Nephron (organoid): ENCODE measurements at regions not wholly inside any gene's neighbourhood (a gene's known extent, or its start where the extent isn't known, plus 50 kb on each side); places are given as distances from the start of the nearest gene placed in this dataset.

Experiments used
- H3K27ac Mint-ChIP-seq, 3 experiments: 2 replicates each; pipeline ENCODE4 v1.8.0; 2020; ENCODE audit warnings: mixed read lengths in 3 of 3, mild to moderate bottlenecking in 2 of 3, moderate library complexity in 1 of 3
- H3K27me3 Mint-ChIP-seq: 2 replicates; pipeline ENCODE4 v1.8.0; 2021; ENCODE audit warnings: low read depth, mild to moderate bottlenecking, moderate library complexity, mixed read lengths
- H3K36me3 Mint-ChIP-seq: 2 replicates; pipeline ENCODE4 v1.8.0; 2020; ENCODE audit warnings: low read depth, mixed read lengths
- H3K4me1 Mint-ChIP-seq: 2 replicates; pipeline ENCODE4 v1.8.0; 2020; ENCODE audit warnings: mixed read lengths
- H3K4me3 Mint-ChIP-seq, 3 experiments: 2 replicates each; pipeline ENCODE4 v1.8.0; 2020; ENCODE audit warnings: mild to moderate bottlenecking in 3 of 3, mixed read lengths in 3 of 3, moderate library complexity in 2 of 3
- H3K9me3 Mint-ChIP-seq: 2 replicates; pipeline ENCODE4 v1.8.0; 2020; ENCODE audit warnings: mixed read lengths
- TF ChIP-seq, protein P1 (sequence below), 3 experiments: fragments of 200-600 bp; sonication (generic); IDR thresholded peaks; one replicate each; pipeline ENCODE4 v1.5.0; 2021; ENCODE audit warnings: antibody characterized with exemption in 3 of 3; ENCODE audit not compliant: unreplicated experiment in 3 of 3

DNA sequence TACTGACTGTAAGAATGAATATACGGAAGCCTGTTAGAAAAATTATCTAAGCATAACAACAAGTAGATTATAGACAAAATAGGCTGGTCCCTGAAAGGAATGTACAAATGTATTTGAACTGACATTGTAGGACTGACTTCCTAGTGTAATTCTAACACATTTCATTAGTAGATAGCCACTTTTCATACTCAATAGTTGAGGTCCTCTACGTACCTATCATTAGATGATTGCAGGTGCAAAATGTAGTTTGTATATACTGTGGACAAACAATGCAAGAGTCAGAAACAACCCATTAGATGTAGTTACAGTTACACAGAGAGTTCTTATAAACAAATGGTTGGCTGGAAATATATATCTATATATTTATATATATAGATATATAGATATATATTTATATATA, 402.3 kb upstream of the SLITRK6 start:
- H3K4me1 Mint-ChIP-seq, result no peaks in the 10 kb centered on the region
- TF ChIP-seq, protein P1, sequence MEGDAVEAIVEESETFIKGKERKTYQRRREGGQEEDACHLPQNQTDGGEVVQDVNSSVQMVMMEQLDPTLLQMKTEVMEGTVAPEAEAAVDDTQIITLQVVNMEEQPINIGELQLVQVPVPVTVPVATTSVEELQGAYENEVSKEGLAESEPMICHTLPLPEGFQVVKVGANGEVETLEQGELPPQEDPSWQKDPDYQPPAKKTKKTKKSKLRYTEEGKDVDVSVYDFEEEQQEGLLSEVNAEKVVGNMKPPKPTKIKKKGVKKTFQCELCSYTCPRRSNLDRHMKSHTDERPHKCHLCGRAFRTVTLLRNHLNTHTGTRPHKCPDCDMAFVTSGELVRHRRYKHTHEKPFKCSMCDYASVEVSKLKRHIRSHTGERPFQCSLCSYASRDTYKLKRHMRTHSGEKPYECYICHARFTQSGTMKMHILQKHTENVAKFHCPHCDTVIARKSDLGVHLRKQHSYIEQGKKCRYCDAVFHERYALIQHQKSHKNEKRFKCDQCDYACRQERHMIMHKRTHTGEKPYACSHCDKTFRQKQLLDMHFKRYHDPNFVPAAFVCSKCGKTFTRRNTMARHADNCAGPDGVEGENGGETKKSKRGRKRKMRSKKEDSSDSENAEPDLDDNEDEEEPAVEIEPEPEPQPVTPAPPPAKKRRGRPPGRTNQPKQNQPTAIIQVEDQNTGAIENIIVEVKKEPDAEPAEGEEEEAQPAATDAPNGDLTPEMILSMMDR (IDR thresholded peaks at IDR 0.05; ENCODE audit: unreplicated experiment in 3 of 3), result no peak
- no peaks in the 10 kb centered on the region for H3K36me3 Mint-ChIP-seq
- H3K9me3 Mint-ChIP-seq, result no peaks in the 10 kb centered on the region
- no peak overlapping the region for H3K27ac Mint-ChIP-seq
- no peak overlapping the region for H3K4me3 Mint-ChIP-seq
- no peaks in the 10 kb centered on the region for H3K27me3 Mint-ChIP-seq

DNA sequence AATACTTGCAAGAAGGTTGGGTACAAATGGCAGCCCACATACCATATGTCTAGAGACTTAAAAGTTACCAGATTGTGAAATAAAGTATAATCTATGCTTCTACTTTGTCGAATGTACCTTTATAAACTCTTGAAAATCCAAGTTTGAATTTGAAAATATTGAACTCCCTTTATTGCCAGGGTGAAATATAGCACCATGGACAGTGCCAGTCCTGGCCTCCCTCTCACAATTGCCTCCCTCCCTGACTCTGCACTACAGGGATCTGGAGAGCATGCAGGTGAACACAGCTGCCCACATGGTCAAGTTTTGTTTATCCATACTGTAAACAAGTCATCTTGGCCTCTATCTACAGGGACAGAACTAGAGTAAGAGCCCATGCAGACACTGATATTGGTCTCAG, 394.1 kb upstream of the SLITRK6 start:
- TF ChIP-seq, protein P1 (IDR thresholded peaks at IDR 0.05; ENCODE audit: unreplicated experiment in 3 of 3), result no peak
- no peak overlapping the region for H3K27ac Mint-ChIP-seq
- no peaks in the 10 kb centered on the region for H3K36me3 Mint-ChIP-seq
- no peaks in the 10 kb centered on the region for H3K4me1 Mint-ChIP-seq
- H3K9me3 Mint-ChIP-seq, result no peaks in the 10 kb centered on the region
- no peaks in the 10 kb centered on the region for H3K27me3 Mint-ChIP-seq
- no peak overlapping the region for H3K4me3 Mint-ChIP-seq

DNA sequence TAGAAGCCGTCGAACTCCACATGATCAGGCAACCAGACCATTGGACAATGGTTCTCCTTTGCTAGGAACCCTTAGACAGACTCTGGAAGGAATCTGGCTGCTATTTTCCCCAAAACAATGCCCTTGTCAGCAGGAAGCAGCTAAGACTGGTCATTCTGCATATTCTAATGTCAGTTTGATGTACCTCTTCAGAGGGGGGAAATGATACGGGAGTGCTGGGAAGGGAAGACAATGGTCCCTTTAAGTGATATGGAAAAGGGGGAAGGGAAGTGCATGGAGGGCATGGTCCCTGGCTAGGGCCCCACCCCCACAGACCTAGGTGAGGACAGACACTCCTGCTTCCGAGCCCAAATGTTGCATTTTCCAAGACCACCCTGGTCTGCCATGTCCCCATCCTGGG, 389.0 kb upstream of the SLITRK6 start:
- H3K27me3 Mint-ChIP-seq, result no peaks in the 10 kb centered on the region
- H3K9me3 Mint-ChIP-seq, result no peaks in the 10 kb centered on the region
- H3K4me1 Mint-ChIP-seq, result no peaks in the 10 kb centered on the region
- no peak overlapping the region for H3K27ac Mint-ChIP-seq
- TF ChIP-seq, protein P1 (IDR thresholded peaks at IDR 0.05; ENCODE audit: unreplicated experiment in 3 of 3), result no peak
- H3K4me3 Mint-ChIP-seq, result no peak overlapping the region
- H3K36me3 Mint-ChIP-seq, result no peaks in the 10 kb centered on the region

DNA sequence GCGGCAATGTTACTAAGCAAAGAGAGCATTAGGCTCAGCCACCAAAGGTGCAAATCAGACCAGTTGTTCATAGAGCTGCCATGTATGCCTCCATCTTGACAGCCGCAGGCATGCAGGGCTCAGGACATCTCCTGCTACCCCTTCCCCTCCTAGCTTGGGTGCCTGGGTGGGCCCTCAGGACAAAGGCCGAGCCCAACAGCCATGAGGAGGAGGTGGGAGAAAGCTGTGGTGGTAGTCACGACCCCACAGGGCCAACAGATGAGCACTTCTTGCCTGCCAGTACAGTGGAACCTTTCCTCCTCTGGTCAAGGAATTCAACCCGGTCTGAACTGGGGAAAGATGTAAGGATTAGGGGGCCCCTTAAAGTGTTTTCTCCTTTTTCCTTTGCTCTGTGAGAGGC, 386.4 kb upstream of the SLITRK6 start:
- no peak overlapping the region for H3K4me3 Mint-ChIP-seq
- no peaks in the 10 kb centered on the region for H3K36me3 Mint-ChIP-seq
- TF ChIP-seq, protein P1 (IDR thresholded peaks at IDR 0.05; ENCODE audit: unreplicated experiment in 3 of 3), result no peak
- no peaks in the 10 kb centered on the region for H3K9me3 Mint-ChIP-seq
- no peak overlapping the region for H3K27ac Mint-ChIP-seq
- H3K27me3 Mint-ChIP-seq, result no peaks in the 10 kb centered on the region
- no peaks in the 10 kb centered on the region for H3K4me1 Mint-ChIP-seq

DNA sequence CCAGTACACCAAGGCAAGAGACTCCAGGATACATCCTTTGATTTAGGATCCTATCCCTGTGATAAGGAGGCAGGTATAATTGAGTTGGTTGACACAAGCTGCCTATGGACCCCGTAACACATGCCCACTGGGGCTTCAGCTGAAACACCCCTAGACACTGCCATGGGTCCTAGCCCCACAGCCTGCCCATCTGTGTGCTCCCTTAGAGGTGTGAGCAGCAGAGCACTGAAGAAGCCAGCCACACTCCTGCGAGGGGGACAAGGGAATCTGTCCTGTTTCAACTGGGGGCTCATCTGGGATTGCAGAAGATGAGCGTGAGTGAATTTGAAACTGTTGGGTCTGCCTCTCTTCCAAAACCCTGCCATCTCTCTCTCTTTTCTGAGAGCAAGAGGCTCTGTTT, 385.9 kb upstream of the SLITRK6 start:
- Mint-ChIP-seq H3K36me3 (no peaks in the 10 kb centered on the region), H3K27me3 (no peaks in the 10 kb centered on the region), H3K4me3 (no peak overlapping the region), H3K9me3 (no peaks in the 10 kb centered on the region), H3K4me1 (no peaks in the 10 kb centered on the region), H3K27ac (no peak overlapping the region)
- TF ChIP-seq, protein P1 (IDR thresholded peaks at IDR 0.05; ENCODE audit: unreplicated experiment in 3 of 3), result no peak

DNA sequence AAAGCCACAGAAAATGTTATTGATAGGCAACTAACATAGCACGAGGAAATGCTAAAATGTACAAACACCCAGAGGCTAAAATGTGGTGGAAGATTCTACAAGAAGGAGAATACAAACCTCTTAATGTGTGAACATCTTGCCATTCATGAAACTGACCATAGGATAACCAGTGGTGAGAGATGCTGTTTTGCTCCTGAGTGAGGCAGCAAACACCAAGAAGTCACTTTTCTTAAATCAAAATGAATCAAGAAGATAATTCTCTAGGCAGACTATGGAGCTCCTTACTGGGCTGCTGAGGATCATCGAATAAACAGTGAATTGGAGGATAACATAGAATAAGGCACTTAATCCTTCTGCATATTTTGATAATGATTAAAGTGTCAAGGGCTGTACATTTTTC, 375.4 kb upstream of the SLITRK6 start:
- TF ChIP-seq, protein P1 (IDR thresholded peaks at IDR 0.05; ENCODE audit: unreplicated experiment in 3 of 3), result peak; percentile 29 to 39 (median 35)

More for the DNA sequence above, 375.4 kb upstream of the SLITRK6 start:
- no peak overlapping the region for H3K4me3 Mint-ChIP-seq
- no peaks in the 10 kb centered on the region for H3K27me3 Mint-ChIP-seq
- no peaks in the 10 kb centered on the region for H3K36me3 Mint-ChIP-seq
- H3K9me3 Mint-ChIP-seq, result no peaks in the 10 kb centered on the region
- H3K4me1 Mint-ChIP-seq, result no peaks in the 10 kb centered on the region
- H3K27ac Mint-ChIP-seq, result no peak overlapping the region
